H9 (cell line): ENCODE measurements at regions not wholly inside any gene's neighbourhood (a gene's known extent, or its start where the extent isn't known, plus 50 kb on each side); places are given as distances from the start of the nearest gene placed in this dataset.
A peak's percentile ranks its signal among the peaks of the same experiment; 100 is the strongest.

Experiments used
- DNase-seq: peaks from one replicate; pipeline ENCODE4 v3.0.0-alpha.2; 2017
- H2AFZ ChIP-seq: one replicate; pipeline ENCODE4 v1.6.1; 2013; ENCODE audit warnings: mild to moderate bottlenecking, low read length, control low read depth, moderate library complexity
- H2AK5ac ChIP-seq: 2 replicates; pipeline ENCODE4 v1.6.1; 2013; ENCODE audit warnings: low read length, control low read depth, mixed read lengths; ENCODE audit not compliant: insufficient read length
- H2BK120ac ChIP-seq: one replicate; pipeline ENCODE4 v1.6.1; 2013; ENCODE audit warnings: low read depth, mild to moderate bottlenecking, low read length, control low read depth, inconsistent platforms; ENCODE audit not compliant: poor library complexity, severe bottlenecking
- H2BK12ac ChIP-seq: 2 replicates; pipeline ENCODE4 v1.6.1; 2013; ENCODE audit warnings: low read length, control low read depth, mixed read lengths, low read depth; ENCODE audit not compliant: insufficient read length
- H2BK15ac ChIP-seq: 2 replicates; pipeline ENCODE4 v1.6.1; 2013; ENCODE audit warnings: low read depth, low read length, control low read depth
- H2BK20ac ChIP-seq: one replicate; pipeline ENCODE4 v1.6.1; 2013; ENCODE audit warnings: low read depth, mild to moderate bottlenecking, low read length, control low read depth, inconsistent platforms; ENCODE audit not compliant: poor library complexity, severe bottlenecking
- H2BK5ac ChIP-seq: 2 replicates; pipeline ENCODE4 v1.6.1; 2013; ENCODE audit warnings: low read length, control low read depth, mixed read lengths; ENCODE audit not compliant: insufficient read length
- H3K14ac ChIP-seq: 2 replicates; pipeline ENCODE4 v1.6.1; 2013; ENCODE audit warnings: low read length, control low read depth; ENCODE audit not compliant: insufficient read depth
- H3K18ac ChIP-seq: 2 replicates; pipeline ENCODE4 v1.6.1; 2013; ENCODE audit warnings: low read depth, mild to moderate bottlenecking, mixed read lengths, low read length, control low read depth; ENCODE audit not compliant: insufficient read length
- H3K23ac ChIP-seq: 2 replicates; pipeline ENCODE4 v1.6.1; 2013; ENCODE audit warnings: low read length, control low read depth, mixed read lengths, low read depth; ENCODE audit not compliant: insufficient read length
- H3K23me2 ChIP-seq: 2 replicates; pipeline ENCODE4 v1.6.1; 2013; ENCODE audit warnings: low read depth, mild to moderate bottlenecking, mixed read lengths, low read length, control low read depth; ENCODE audit not compliant: insufficient read length, poor library complexity, severe bottlenecking
- H3K27ac ChIP-seq: 2 replicates; pipeline ENCODE4 v1.5.1; 2013; ENCODE audit warnings: low read length, control low read depth, mixed read lengths, low read depth; ENCODE audit not compliant: insufficient read length
- H3K27me3 ChIP-seq: 2 replicates; pipeline ENCODE4 v1.6.1; 2013; ENCODE audit warnings: low read length, control low read depth, inconsistent platforms; ENCODE audit not compliant: insufficient read depth
- H3K4ac ChIP-seq: 2 replicates; pipeline ENCODE4 v1.6.1; 2013; ENCODE audit warnings: low read depth, mild to moderate bottlenecking, control low read depth, inconsistent platforms, low read length, moderate library complexity
- H3K4me1 ChIP-seq: 2 replicates; pipeline ENCODE4 v1.6.1; 2013; ENCODE audit warnings: low read length, control low read depth, inconsistent platforms; ENCODE audit not compliant: insufficient read depth
- H3K4me2 ChIP-seq: 2 replicates; pipeline ENCODE4 v1.6.1; 2013; ENCODE audit warnings: low read length, control low read depth, mixed read lengths; ENCODE audit not compliant: insufficient read length, insufficient read depth
- H3K56ac ChIP-seq: 2 replicates; pipeline ENCODE4 v1.6.1; 2013; ENCODE audit warnings: low read depth, mild to moderate bottlenecking, mixed read lengths, low read length, control low read depth; ENCODE audit not compliant: insufficient read length
- H3K79me1 ChIP-seq: 2 replicates; pipeline ENCODE4 v1.6.1; 2013; ENCODE audit warnings: low read depth, mild to moderate bottlenecking, moderate library complexity, low read length, control low read depth, inconsistent platforms; ENCODE audit not compliant: insufficient read depth, poor library complexity, severe bottlenecking
- H3K79me2 ChIP-seq: 2 replicates; pipeline ENCODE4 v1.6.1; 2013; ENCODE audit warnings: low read length, control low read depth, inconsistent platforms; ENCODE audit not compliant: insufficient read depth
- H3K9ac ChIP-seq: 2 replicates; pipeline ENCODE4 v1.6.1; 2013; ENCODE audit warnings: low read length, control low read depth, mixed read lengths; ENCODE audit not compliant: insufficient read length; ENCODE audit errors: extremely low read depth
- H3K9me3 ChIP-seq: one replicate; pipeline ENCODE4 v1.6.1; 2013; ENCODE audit warnings: low read depth, low read length, inconsistent platforms; ENCODE audit not compliant: control insufficient read depth
- H3T11ph ChIP-seq: one replicate; pipeline ENCODE4 v1.6.1; 2013; ENCODE audit warnings: mild to moderate bottlenecking, low read length, control low read depth, inconsistent platforms
- H4K20me1 ChIP-seq: one replicate; pipeline ENCODE4 v1.6.1; 2013; ENCODE audit not compliant: control insufficient read depth, insufficient read length, insufficient read depth
- H4K5ac ChIP-seq: 2 replicates; pipeline ENCODE4 v1.6.1; 2013; ENCODE audit warnings: low read depth, mild to moderate bottlenecking, mixed read lengths, low read length, control low read depth; ENCODE audit not compliant: insufficient read length
- H4K8ac ChIP-seq: replicated peaks from 2 replicates; pipeline ENCODE4 v1.6.1; 2013; ENCODE audit warnings: low read length, control low read depth, mixed read lengths, low read depth; ENCODE audit not compliant: insufficient read length
- H4K91ac ChIP-seq: 2 replicates; pipeline ENCODE4 v1.6.1; 2013; ENCODE audit warnings: low read depth, mild to moderate bottlenecking, moderate library complexity, mixed read lengths, low read length, control low read depth; ENCODE audit not compliant: insufficient read length
- H3K27ac Mint-ChIP-seq, 3 experiments: 2 replicates in 2 of 3; 3 replicates in 1 of 3; pipeline ENCODE4 v1.8.0; 2020 to 2021; ENCODE audit warnings: mixed read lengths in 3 of 3, mild to moderate bottlenecking in 1 of 3, moderate library complexity in 1 of 3
- H3K27me3 Mint-ChIP-seq: 2 replicates; pipeline ENCODE4 v1.8.0; 2021; ENCODE audit warnings: low read depth, mild to moderate bottlenecking, moderate library complexity, mixed read lengths
- H3K36me3 Mint-ChIP-seq, 3 experiments: 2 replicates in 2 of 3; 3 replicates in 1 of 3; pipeline ENCODE4 v1.8.0; 2020 to 2021; ENCODE audit warnings: low read depth in 3 of 3, mixed read lengths in 3 of 3; ENCODE audit not compliant: insufficient read depth in 1 of 3
- H3K4me1 Mint-ChIP-seq, 2 experiments: 2 replicates each; pipeline ENCODE4 v1.8.0; 2020; ENCODE audit warnings: mixed read lengths in 2 of 2
- H3K4me3 Mint-ChIP-seq, 2 experiments: 2 replicates in 1 of 2; 3 replicates in 1 of 2; pipeline ENCODE4 v1.8.0; 2020 to 2021; ENCODE audit warnings: mild to moderate bottlenecking in 2 of 2, mixed read lengths in 2 of 2, moderate library complexity in 1 of 2
- H3K9me3 Mint-ChIP-seq, 2 experiments: 2 replicates in 1 of 2; 3 replicates in 1 of 2; pipeline ENCODE4 v1.8.0; 2020; ENCODE audit warnings: mild to moderate bottlenecking in 2 of 2, mixed read lengths in 2 of 2, moderate library complexity in 1 of 2
- CTCF ChIP-seq: fragments of 200-600 bp; sonication (generic); conservative IDR thresholded peaks from 3 replicates; pipeline ENCODE4 v1.8.0; 2021; ENCODE audit warnings: antibody characterized with exemption, mild to moderate bottlenecking
- WGBS: extraction: QIAGEN DNeasy Blood & Tissue Kit; methylation state at CpG from one replicate; pipeline ENCODE4 v1.1.7; 2013; ENCODE audit warnings: missing lambda C conversion rate, low lambda C conversion rate, mixed read lengths; ENCODE audit not compliant: insufficient read length; ENCODE audit errors: extremely low coverage; 5-methylcytosine and 5-hydroxymethylcytosine counted together

- H3K14ac ChIP-seq, result no peak overlapping the region
- no peak overlapping the region for H2AK5ac ChIP-seq
- H3K56ac ChIP-seq, result no peak overlapping the region
- H2BK15ac ChIP-seq, result no peak overlapping the region
- no peaks in the 10 kb centered on the region; a peak in 1 of 5 replicates for H3K9me3 Mint-ChIP-seq
- H3K4me1 ChIP-seq, result no peaks in the 10 kb centered on the region
- H3K36me3 Mint-ChIP-seq, result no peaks in the 10 kb centered on the region
- no peaks in the 10 kb centered on the region for H4K20me1 ChIP-seq
- no peak overlapping the region for H2BK5ac ChIP-seq
- no peaks in the 10 kb centered on the region; the same call in 1 of the 2 replicates for H3K27me3 Mint-ChIP-seq
- no peak overlapping the region for H4K5ac ChIP-seq
- no peaks in the 10 kb centered on the region for H3K9me3 ChIP-seq
- H3K4me2 ChIP-seq, result no peak overlapping the region
- no peak overlapping the region for H2BK20ac ChIP-seq
- no peaks in the 10 kb centered on the region for H3K23me2 ChIP-seq
- no peak overlapping the region for H3K18ac ChIP-seq
- no peak for DNase-seq
- no peak overlapping the region for H3K27ac ChIP-seq
- peak overlapping the region in 1 of 3 experiments; percentile 37; a peak in 1 of 7 replicates for H3K27ac Mint-ChIP-seq
- no peak overlapping the region for H2AFZ ChIP-seq
- no peak overlapping the region for H3T11ph ChIP-seq
- no CpG with 5 or more reads among the region's 7 CpGs for WGBS
- H3K27me3 ChIP-seq, result no peaks in the 10 kb centered on the region
- H3K4me1 Mint-ChIP-seq, result peaks cover 13 to 16% of the 10 kb centered on the region in 2 experiments
- no peak overlapping the region for H4K8ac ChIP-seq
- no peaks in the 10 kb centered on the region for H3K79me1 ChIP-seq
- no peak overlapping the region for H4K91ac ChIP-seq
- H3K9ac ChIP-seq, result no peak overlapping the region
- H2BK12ac ChIP-seq, result no peak overlapping the region
- no peaks in the 10 kb centered on the region for H3K79me2 ChIP-seq
- no peak overlapping the region for H2BK120ac ChIP-seq
- no peak for TF ChIP-seq CTCF
- H3K4ac ChIP-seq, result no peak overlapping the region
- H3K4me3 Mint-ChIP-seq, result no peak overlapping the region
- no peak overlapping the region for H3K23ac ChIP-seq
Observed at GRCh38 chr20:19016140-19016497, 196.3 kb upstream of the SLC24A3 start.
